ENCODE measurements at regions not wholly inside any gene's neighbourhood (a gene's known extent, or its start where the extent isn't known, plus 50 kb on each side); places are given as distances from the start of the nearest gene placed in this dataset.

- CTCF ChIA-PET (ENCODE audit: low intra/inter-chr PET ratio): no interaction called here
- no peak for FAIRE-seq
Observed at GRCh38 chr13:31055589-31055988, 106.1 kb downstream of the HSPH1 start.

More at GRCh38 chr13:31055589-31055988, 106.1 kb downstream of the HSPH1 start:
- intact Hi-C loops (cut with micrococcal nuclease) (no loop called here), in situ Hi-C loops (cut with MboI) (no loop called here)
- Histone ChIP-seq H3K27ac (ENCODE audit: extremely low read depth, low read depth, low read length) (no peak overlapping the region), H3K9me3 (replicated peaks; ENCODE audit: control insufficient read depth, insufficient read depth, low read depth, low read length) (no peaks in the 10 kb centered on the region), H3K27me3 (ENCODE audit: control insufficient read depth in 2 of 2, insufficient read depth in 2 of 2, low read length in 2 of 2) (peaks cover 0 to 3% of the 10 kb centered on the region in 2 experiments; a peak in 2 of 5 replicates), H3K36me3 (ENCODE audit: control insufficient read depth, insufficient read depth, low read length) (no peaks in the 10 kb centered on the region), H3K79me2 (ENCODE audit: control insufficient read depth, insufficient read depth, low read length) (no peaks in the 10 kb centered on the region), H3K9me1 (ENCODE audit: control insufficient read depth, insufficient read depth, low read length) (no peaks in the 10 kb centered on the region), H3K4me3 (no peak overlapping the region), H3K4me1 (replicated peaks in 1 of 2; ENCODE audit: control insufficient read depth in 2 of 2, insufficient read depth in 2 of 2, low read length in 2 of 2) (no peaks in the 10 kb centered on the region), H2AFZ (ENCODE audit: low read depth, low read length) (no peak overlapping the region), H4K20me1 (replicated peaks; ENCODE audit: control insufficient read depth, insufficient read depth, low read length) (no peaks in the 10 kb centered on the region), H3K4me2 (ENCODE audit: insufficient read depth, low read length) (no peak overlapping the region), H3K9ac (ENCODE audit: insufficient read depth in 1 of 2, low read depth in 2 of 2, low read length in 2 of 2) (no peak overlapping the region)
- BruUV-seq (replicated peaks): no TSS peak
- TF ChIP-seq ZSCAN29 (IDR thresholded peaks at IDR 0.05): no peak
- TF ChIP-seq NR2F6 (CRISPR knock-in tag; IDR thresholded peaks at IDR 0.05): no peak
- TF ChIP-seq SNAPC5 (CRISPR knock-in tag; IDR thresholded peaks at IDR 0.05): no peak
- TF ChIP-seq ZBTB8A (IDR thresholded peaks at IDR 0.05; ENCODE audit: partially characterized antibody): no peak
- TF ChIP-seq, protein P1, sequence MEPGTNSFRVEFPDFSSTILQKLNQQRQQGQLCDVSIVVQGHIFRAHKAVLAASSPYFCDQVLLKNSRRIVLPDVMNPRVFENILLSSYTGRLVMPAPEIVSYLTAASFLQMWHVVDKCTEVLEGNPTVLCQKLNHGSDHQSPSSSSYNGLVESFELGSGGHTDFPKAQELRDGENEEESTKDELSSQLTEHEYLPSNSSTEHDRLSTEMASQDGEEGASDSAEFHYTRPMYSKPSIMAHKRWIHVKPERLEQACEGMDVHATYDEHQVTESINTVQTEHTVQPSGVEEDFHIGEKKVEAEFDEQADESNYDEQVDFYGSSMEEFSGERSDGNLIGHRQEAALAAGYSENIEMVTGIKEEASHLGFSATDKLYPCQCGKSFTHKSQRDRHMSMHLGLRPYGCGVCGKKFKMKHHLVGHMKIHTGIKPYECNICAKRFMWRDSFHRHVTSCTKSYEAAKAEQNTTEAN (CRISPR knock-in tag; IDR thresholded peaks at IDR 0.05): no peak
- TF ChIP-seq ATF7 (IDR thresholded peaks at IDR 0.05): no peak
- TF ChIP-seq SPI1 (IDR thresholded peaks at IDR 0.05; ENCODE audit: borderline replicate concordance, low read depth, low read length): no peak
- no peak for TF ChIP-seq HNRNPK (IDR thresholded peaks at IDR 0.05; ENCODE audit: low read depth, low read length, poor library complexity, severe bottlenecking)
- no peak for TF ChIP-seq JUN (IDR thresholded peaks at IDR 0.05; ENCODE audit: borderline replicate concordance, low read depth, low read length)
- no peak for TF ChIP-seq JUN (CRISPR knock-in tag; IDR thresholded peaks at IDR 0.05; ENCODE audit: borderline replicate concordance)
- ATAC-seq (no peak), DNase-seq (ENCODE audit: extremely low read depth in 1 of 4, low spot score in 3 of 4) (no peak)
- POLR2A ChIA-PET: no interaction called here
- WGBS (ENCODE audit: insufficient coverage, low coverage, missing lambda C conversion rate): 15% methylated on average over 2 of the region's 5 CpGs

All from K562 (cell line).